MM.1S (cell line): ENCODE measurements at regions not wholly inside any gene's neighbourhood (a gene's known extent, or its start where the extent isn't known, plus 50 kb on each side); places are given as distances from the start of the nearest gene placed in this dataset.

ENCODE experiments used
- DNase-seq: peaks from one replicate; pipeline ENCODE4 v3.0.0-alpha.2; 2015
- H2AFZ ChIP-seq: fragments of 300-600 bp; sonication (generic); 2 replicates; pipeline ENCODE4 v1.6.0; 2016; ENCODE audit warnings: antibody characterized with exemption, low read length
- H3F3A ChIP-seq: fragments of 300-600 bp; sonication (generic); 2 replicates; pipeline ENCODE4 v1.6.1; 2016; ENCODE audit warnings: mild to moderate bottlenecking, antibody characterized with exemption, low read length, moderate library complexity, mixed read lengths; ENCODE audit not compliant: insufficient read depth
- H3K27ac ChIP-seq: fragments of 300-600 bp; sonication (generic); 2 replicates; pipeline ENCODE4 v1.5.1; 2016; ENCODE audit warnings: mild to moderate bottlenecking, low read length
- H3K27me3 ChIP-seq: fragments of 300-600 bp; sonication (generic); replicated peaks from 2 replicates; pipeline ENCODE4 v1.6.0; 2016; ENCODE audit warnings: low read length; ENCODE audit not compliant: insufficient read depth
- H3K36me3 ChIP-seq: fragments of 300-600 bp; sonication (generic); replicated peaks from 2 replicates; pipeline ENCODE4 v1.6.1; 2016; ENCODE audit warnings: mild to moderate bottlenecking, low read length, mixed read lengths; ENCODE audit not compliant: insufficient read depth
- H3K4me1 ChIP-seq: fragments of 300-600 bp; sonication (generic); 2 replicates; pipeline ENCODE4 v1.6.1; 2016; ENCODE audit warnings: low read length, mixed read lengths
- H3K4me2 ChIP-seq: fragments of 300-600 bp; sonication (generic); 2 replicates; pipeline ENCODE4 v1.6.0; 2016; ENCODE audit warnings: low read depth, low read length
- H3K4me3 ChIP-seq: fragments of 300-600 bp; sonication (generic); 2 replicates; pipeline ENCODE4 v1.5.1; 2016; ENCODE audit warnings: low read length, mixed read lengths
- H3K79me2 ChIP-seq: fragments of 300-600 bp; sonication (generic); 2 replicates; pipeline ENCODE4 v1.6.1; 2016; ENCODE audit warnings: mixed run types, low read length, mixed read lengths
- H3K9ac ChIP-seq: fragments of 300-600 bp; sonication (generic); 2 replicates; pipeline ENCODE4 v1.6.1; 2016; ENCODE audit warnings: low read length, mixed read lengths
- H3K9me2 ChIP-seq: fragments of 300-600 bp; sonication (generic); replicated peaks from 2 replicates; pipeline ENCODE4 v1.6.1; 2016; ENCODE audit warnings: mild to moderate bottlenecking, low read length, mixed read lengths; ENCODE audit not compliant: insufficient read depth
- H3K9me3 ChIP-seq: fragments of 300-600 bp; sonication (generic); replicated peaks from 2 replicates; pipeline ENCODE4 v1.6.1; 2016; ENCODE audit warnings: mild to moderate bottlenecking, low read length, mixed read lengths; ENCODE audit not compliant: insufficient read depth
- H4K20me1 ChIP-seq: fragments of 300-600 bp; sonication (generic); 2 replicates; pipeline ENCODE4 v1.6.1; 2016; ENCODE audit warnings: mild to moderate bottlenecking, low read length, moderate library complexity, mixed read lengths; ENCODE audit not compliant: insufficient read depth
- CTCF ChIP-seq: fragments of 300-600 bp; sonication (generic); IDR thresholded peaks from 2 replicates; pipeline ENCODE4 v1.5.1; 2016; ENCODE audit warnings: antibody characterized with exemption, low read length, mixed read lengths
- EZH2 ChIP-seq: fragments of 300-600 bp; sonication (generic); optimal IDR thresholded peaks from 2 replicates; pipeline ENCODE3; 2017; ENCODE audit warnings: low read depth, mild to moderate bottlenecking, antibody characterized with exemption, low read length, mixed read lengths
- EZH2phosphoT487 ChIP-seq: fragments of 300-600 bp; sonication (generic); IDR thresholded peaks from 2 replicates; pipeline ENCODE4 v1.6.1; 2018; ENCODE audit warnings: antibody characterized with exemption, low read length

GRCh38 chr5:6948562-6948961 is 235.3 kb downstream of the TENT4A start:
- H4K20me1 ChIP-seq = no peaks in the 10 kb centered on the region
- H3K36me3 ChIP-seq = no peaks in the 10 kb centered on the region
- no peaks in the 10 kb centered on the region for H3K4me1 ChIP-seq
- no peak for DNase-seq
- H3K27ac ChIP-seq = no peak overlapping the region
- H3K4me3 ChIP-seq = no peak overlapping the region
- H3K27me3 ChIP-seq = no peaks in the 10 kb centered on the region
- no peak overlapping the region for H2AFZ ChIP-seq
- no peaks in the 10 kb centered on the region for H3F3A ChIP-seq
- H3K4me2 ChIP-seq = no peak overlapping the region
- H3K9ac ChIP-seq = no peak overlapping the region
- no peaks in the 10 kb centered on the region for H3K79me2 ChIP-seq
- H3K9me3 ChIP-seq = no peaks in the 10 kb centered on the region
- TF ChIP-seq EZH2phosphoT487 (no peak), EZH2 (no peak), CTCF (no peak)
- H3K9me2 ChIP-seq = no peaks in the 10 kb centered on the region

GRCh38 chr5:6949230-6949629 is 236.0 kb downstream of the TENT4A start:
- Histone ChIP-seq H2AFZ (no peak overlapping the region), H3K27me3 (no peaks in the 10 kb centered on the region), H3K27ac (no peak overlapping the region), H3K4me2 (no peak overlapping the region), H3K4me1 (no peaks in the 10 kb centered on the region), H3K4me3 (no peak overlapping the region), H3K9ac (no peak overlapping the region), H3K9me2 (no peaks in the 10 kb centered on the region), H3F3A (no peaks in the 10 kb centered on the region), H4K20me1 (no peaks in the 10 kb centered on the region), H3K79me2 (no peaks in the 10 kb centered on the region), H3K36me3 (no peaks in the 10 kb centered on the region), H3K9me3 (no peaks in the 10 kb centered on the region)
- TF ChIP-seq EZH2 (no peak), EZH2phosphoT487 (no peak), CTCF (no peak)
- no peak for DNase-seq

GRCh38 chr5:6950250-6950649 is 237.0 kb downstream of the TENT4A start:
- Histone ChIP-seq H3K27me3 (no peaks in the 10 kb centered on the region), H3K9ac (no peak overlapping the region), H3K9me3 (no peaks in the 10 kb centered on the region), H3F3A (no peaks in the 10 kb centered on the region), H2AFZ (no peak overlapping the region), H4K20me1 (no peaks in the 10 kb centered on the region), H3K4me1 (no peaks in the 10 kb centered on the region), H3K36me3 (no peaks in the 10 kb centered on the region), H3K79me2 (no peaks in the 10 kb centered on the region), H3K4me2 (no peak overlapping the region), H3K9me2 (no peaks in the 10 kb centered on the region), H3K4me3 (no peak overlapping the region), H3K27ac (no peak overlapping the region)
- TF ChIP-seq CTCF = no peak
- DNase-seq = no peak

GRCh38 chr5:6950860-6951259 is 237.6 kb downstream of the TENT4A start:
- Histone ChIP-seq H3K36me3 (no peaks in the 10 kb centered on the region), H4K20me1 (no peaks in the 10 kb centered on the region), H3K4me1 (no peaks in the 10 kb centered on the region), H3K27me3 (no peaks in the 10 kb centered on the region), H3K79me2 (no peaks in the 10 kb centered on the region), H3K9me3 (no peaks in the 10 kb centered on the region), H3K4me2 (no peak overlapping the region), H3F3A (no peaks in the 10 kb centered on the region), H3K4me3 (no peak overlapping the region), H2AFZ (no peak overlapping the region), H3K27ac (no peak overlapping the region), H3K9ac (no peak overlapping the region), H3K9me2 (no peaks in the 10 kb centered on the region)
- TF ChIP-seq CTCF (no peak), EZH2 (no peak), EZH2phosphoT487 (no peak)
- DNase-seq = no peak
